ENCODE measurements at regions not wholly inside any gene's neighbourhood (a gene's known extent, or its start where the extent isn't known, plus 50 kb on each side); places are given as distances from the start of the nearest gene placed in this dataset.

- DNase-seq (ENCODE audit: low read depth in 1 of 2, low spot score in 2 of 2) (no peak), FAIRE-seq (no peak)
- no peak overlapping the region for H3K14ac ChIP-seq (ENCODE audit: insufficient read length)
- H4K5ac ChIP-seq (ENCODE audit: insufficient read length, low read depth, low read length), result no peak overlapping the region
- H3K79me2 ChIP-seq (ENCODE audit: control insufficient read depth in 1 of 2, insufficient read depth in 2 of 2, low read length in 2 of 2), result no peaks in the 10 kb centered on the region
- no peak overlapping the region for H2BK12ac ChIP-seq (ENCODE audit: low read depth, low read length)
- H3K4me3 ChIP-seq (ENCODE audit: extremely low read depth in 1 of 4, insufficient read depth in 2 of 4, low read depth in 3 of 4, low read length in 4 of 4), result no peak overlapping the region
- H2BK5ac ChIP-seq (ENCODE audit: low read depth, low read length), result no peak overlapping the region
- H2AFZ ChIP-seq (ENCODE audit: low read length), result no peak overlapping the region
- no peaks in the 10 kb centered on the region for H3K23me2 ChIP-seq (ENCODE audit: low read depth, low read length)
- POLR2A ChIA-PET (ENCODE audit: partially characterized antibody), result no interaction called here
- no peak for TF ChIP-seq HDAC2 (IDR thresholded peaks at IDR 0.05; ENCODE audit: borderline replicate concordance in 1 of 2, low read depth in 2 of 2, low read length in 2 of 2)
- TF ChIP-seq CTBP2 (IDR thresholded peaks at IDR 0.05; ENCODE audit: borderline replicate concordance, insufficient read depth, insufficient read length, low read length), result no peak
- no peak for TF ChIP-seq JUN (IDR thresholded peaks at IDR 0.05; ENCODE audit: low read depth, low read length)
- TF ChIP-seq RXRA (IDR thresholded peaks at IDR 0.05; ENCODE audit: insufficient read depth, low read depth, low read length), result no peak
- TF ChIP-seq TCF12 (IDR thresholded peaks at IDR 0.05; ENCODE audit: low read depth, low read length), result no peak
- TF ChIP-seq CREB1 (IDR thresholded peaks at IDR 0.05), result no peak
- no peak for TF ChIP-seq KDM1A (IDR thresholded peaks at IDR 0.05; ENCODE audit: borderline replicate concordance, low read length)
- TF ChIP-seq ZNF274 (IDR thresholded peaks at IDR 0.05; ENCODE audit: borderline replicate concordance, extremely low read depth, low read length), result no peak
- no peak for TF ChIP-seq FOSL1 (IDR thresholded peaks at IDR 0.05; ENCODE audit: insufficient read depth, low read depth, low read length)
- TF ChIP-seq KDM4A (IDR thresholded peaks at IDR 0.05; ENCODE audit: low read depth, low read length, severe bottlenecking), result no peak
- no peak overlapping the region for H4K91ac ChIP-seq (replicated peaks; ENCODE audit: insufficient read length, low read length)
- CTCF ChIA-PET (ENCODE audit: partially characterized antibody), result no interaction called here
- WGBS, 2 experiments (ENCODE audit: extremely low coverage in 1 of 2, insufficient coverage in 1 of 2, insufficient read length in 1 of 2, insufficient replicate concordance in 2 of 2, low coverage in 1 of 2, low lambda C conversion rate in 2 of 2, missing lambda C conversion rate in 1 of 2), result 91% methylated on average over 7 of the region's 7 CpGs; no CpG with 5 or more reads in 1 of the 2 experiments
- no peak overlapping the region for H4K8ac ChIP-seq (ENCODE audit: extremely low read depth, insufficient read depth, low read length)
- H3K9ac ChIP-seq (replicated peaks in 1 of 4; ENCODE audit: extremely low read depth in 1 of 4, low read depth in 3 of 4, low read length in 3 of 4), result no peak overlapping the region
- H3K27ac ChIP-seq (ENCODE audit: low read depth, low read length), result no peak overlapping the region
- no peaks in the 10 kb centered on the region for H3K36me3 ChIP-seq (ENCODE audit: control insufficient read depth in 2 of 4, insufficient read depth in 4 of 4, low read length in 3 of 4)
- no peak overlapping the region for H3K23ac ChIP-seq (ENCODE audit: insufficient read length)
- no peaks in the 10 kb centered on the region for H4K20me1 ChIP-seq (replicated peaks in 1 of 2; ENCODE audit: control insufficient read depth in 1 of 2, insufficient read depth in 2 of 2, low read length in 2 of 2)
- H2BK120ac ChIP-seq (replicated peaks; ENCODE audit: low read depth, low read length), result no peak overlapping the region
- no peak overlapping the region for H2BK20ac ChIP-seq (ENCODE audit: low read length)
- H2AK5ac ChIP-seq (ENCODE audit: low read depth, low read length), result no peak overlapping the region
- no peak overlapping the region for H3K56ac ChIP-seq (replicated peaks; ENCODE audit: insufficient read length, low read depth, low read length)
- no peak overlapping the region for H2BK15ac ChIP-seq (ENCODE audit: low read length)
- H3K4me2 ChIP-seq (ENCODE audit: insufficient read depth in 1 of 2, low read depth in 2 of 2, low read length in 2 of 2), result no peak overlapping the region
- no peaks in the 10 kb centered on the region for H3K9me3 ChIP-seq (ENCODE audit: insufficient read depth in 2 of 2, low read depth in 1 of 2, low read length in 1 of 2)
- H3K79me1 ChIP-seq (ENCODE audit: low read depth, low read length), result no peaks in the 10 kb centered on the region
- H3K4ac ChIP-seq (replicated peaks; ENCODE audit: insufficient read length, low read depth, low read length), result no peak overlapping the region
- no peaks in the 10 kb centered on the region for H3K27me3 ChIP-seq (replicated peaks in 1 of 4; ENCODE audit: control insufficient read depth in 3 of 4, extremely low read depth in 1 of 4, insufficient read depth in 3 of 4, low read length in 3 of 4)
- no peaks in the 10 kb centered on the region for H3K4me1 ChIP-seq (replicated peaks in 1 of 4; ENCODE audit: control insufficient read depth in 3 of 4, insufficient read depth in 4 of 4, low read length in 3 of 4)
- H3K18ac ChIP-seq (ENCODE audit: extremely low read depth, low read length), result no peak overlapping the region
Observed at GRCh38 chr9:101893661-101894646, 155.5 kb upstream of the GRIN3A start.

All from H1 (cell line).